Neural cell (in vitro differentiated cells): ENCODE measurements at regions not wholly inside any gene's neighbourhood (a gene's known extent, or its start where the extent isn't known, plus 50 kb on each side); places are given as distances from the start of the nearest gene placed in this dataset.

Source experiments
- H2AFZ ChIP-seq: fragments of 200-600, 300-800 bp; sonication (generic), shearing (Covaris generic); 2 replicates; pipeline ENCODE4 v1.6.0; 2014; ENCODE audit warnings: low read depth, mild to moderate bottlenecking, antibody characterized with exemption, low read length, moderate library complexity
- H3F3A ChIP-seq: fragments of 200-600 bp; shearing (Covaris generic); 2 replicates; pipeline ENCODE4 v1.6.1; 2016; ENCODE audit warnings: mild to moderate bottlenecking, moderate library complexity, mixed read lengths, antibody characterized with exemption, low read length; ENCODE audit not compliant: insufficient read depth, poor library complexity, severe bottlenecking
- H3K27ac ChIP-seq: fragments of 200-600, 300-800 bp; sonication (generic), shearing (Covaris generic); 2 replicates; pipeline ENCODE4 v1.5.1; 2014; ENCODE audit warnings: mild to moderate bottlenecking, low read length, moderate library complexity
- H3K27me3 ChIP-seq: fragments of 300-800, 200-600 bp; sonication (generic), shearing (Covaris generic); 2 replicates; pipeline ENCODE4 v1.6.0; 2014; ENCODE audit warnings: mild to moderate bottlenecking, low read depth, low read length, moderate library complexity; ENCODE audit not compliant: insufficient read depth
- H3K36me3 ChIP-seq: fragments of 300-800, 200-600 bp; sonication (generic), shearing (Covaris generic); 2 replicates; pipeline ENCODE4 v1.5.1; 2014; ENCODE audit warnings: mild to moderate bottlenecking, antibody characterized with exemption, low read length, moderate library complexity; ENCODE audit not compliant: insufficient read depth
- H3K4me2 ChIP-seq: fragments of 300-800, 200-600 bp; sonication (generic), shearing (Covaris generic); 2 replicates; pipeline ENCODE4 v1.6.0; 2014; ENCODE audit warnings: mild to moderate bottlenecking, low read length
- H3K4me3 ChIP-seq: fragments of 300-800, 200-600 bp; sonication (generic), shearing (Covaris generic); 2 replicates; pipeline ENCODE4 v1.5.1; 2014; ENCODE audit warnings: mild to moderate bottlenecking, low read length, moderate library complexity
- H3K79me2 ChIP-seq: fragments of 200-600 bp; shearing (Covaris generic); replicated peaks from 2 replicates; pipeline ENCODE4 v1.6.0; 2014; ENCODE audit warnings: mild to moderate bottlenecking, low read length, moderate library complexity; ENCODE audit not compliant: insufficient read depth
- H3K9ac ChIP-seq: fragments of 300-800, 200-600 bp; sonication (generic), shearing (Covaris generic); 2 replicates; pipeline ENCODE4 v1.6.1; 2016; ENCODE audit warnings: mild to moderate bottlenecking, low read length, mixed read lengths
- H3K9me2 ChIP-seq: fragments of 200-600 bp; shearing (Covaris generic); 2 replicates; pipeline ENCODE4 v1.6.1; 2016; ENCODE audit warnings: mild to moderate bottlenecking, low read length, mixed read lengths; ENCODE audit not compliant: insufficient read depth
- H3K9me3 ChIP-seq: fragments of 200-600, 300-800 bp; sonication (generic), shearing (Covaris generic); 2 replicates; pipeline ENCODE4 v1.6.1; 2016; ENCODE audit warnings: mild to moderate bottlenecking, mixed run types, low read length, moderate library complexity, mixed read lengths
- H4K20me1 ChIP-seq: fragments of 200-600 bp; shearing (Covaris generic); 2 replicates; pipeline ENCODE4 v1.6.1; 2016; ENCODE audit warnings: mild to moderate bottlenecking, mixed run types; ENCODE audit not compliant: insufficient read depth
- CTCF ChIP-seq: fragments of 450-650 bp; IDR thresholded peaks from 2 replicates; pipeline ENCODE4 v1.5.1; 2014; ENCODE audit warnings: antibody characterized with exemption, mild to moderate bottlenecking, moderate library complexity; ENCODE audit not compliant: poor library complexity, severe bottlenecking
- EP300 ChIP-seq: fragments of 450-650 bp; conservative IDR thresholded peaks from 2 replicates; pipeline ENCODE4 v1.6.1; 2014; ENCODE audit warnings: antibody characterized with exemption, mild to moderate bottlenecking, moderate library complexity; ENCODE audit not compliant: poor library complexity, severe bottlenecking
- EZH2 ChIP-seq: fragments of 200-600, 300-800 bp; shearing (Covaris generic), sonication (generic); IDR thresholded peaks from 2 replicates; pipeline ENCODE4 v1.6.1; 2014; ENCODE audit warnings: antibody characterized with exemption, low read length, borderline replicate concordance, mild to moderate bottlenecking; ENCODE audit not compliant: insufficient read depth, poor library complexity, severe bottlenecking
- MXI1 ChIP-seq: fragments of 450-650 bp; conservative IDR thresholded peaks from 2 replicates; pipeline ENCODE4 v1.6.1; 2014; ENCODE audit warnings: antibody characterized with exemption, mild to moderate bottlenecking; ENCODE audit not compliant: poor library complexity, severe bottlenecking
- POLR2AphosphoS5 ChIP-seq: IDR thresholded peaks from 2 replicates; pipeline ENCODE4 v1.6.1; 2012
- RAD21 ChIP-seq: fragments of 450-650 bp; conservative IDR thresholded peaks from 2 replicates; pipeline ENCODE4 v1.6.1; 2014; ENCODE audit warnings: antibody characterized with exemption, mild to moderate bottlenecking, moderate library complexity
- REST ChIP-seq: IDR thresholded peaks from 2 replicates; pipeline ENCODE4 v1.6.1; 2012; ENCODE audit warnings: borderline replicate concordance
- SMC3 ChIP-seq: fragments of 450-650 bp; conservative IDR thresholded peaks from 2 replicates; pipeline ENCODE4 v1.6.1; 2014; ENCODE audit warnings: antibody characterized with exemption, mild to moderate bottlenecking, moderate library complexity; ENCODE audit not compliant: poor library complexity
- TAF1 ChIP-seq: IDR thresholded peaks from 2 replicates; pipeline ENCODE4 v1.6.1; 2012; ENCODE audit warnings: low read depth

GRCh38 chr14:31947680-31948595 lies 129.2 kb upstream of the ARHGAP5 start:
- TF ChIP-seq TAF1: no peak
- TF ChIP-seq SMC3: no peak
- no peak for TF ChIP-seq REST
- TF ChIP-seq RAD21: no peak
- no peak for TF ChIP-seq EZH2
- no peak for TF ChIP-seq EP300
- TF ChIP-seq POLR2AphosphoS5: no peak
- no peak for TF ChIP-seq MXI1
- no peaks in the 10 kb centered on the region for H3K9me2 ChIP-seq
- H3K9me3 ChIP-seq: no peaks in the 10 kb centered on the region
- H3K27me3 ChIP-seq: no peaks in the 10 kb centered on the region
- no peak overlapping the region for H3K4me3 ChIP-seq
- H3K79me2 ChIP-seq: no peaks in the 10 kb centered on the region
- no peak overlapping the region for H2AFZ ChIP-seq
- H3F3A ChIP-seq: no peaks in the 10 kb centered on the region
- no peak overlapping the region for H3K9ac ChIP-seq
- H3K27ac ChIP-seq: no peak overlapping the region
- no peaks in the 10 kb centered on the region for H4K20me1 ChIP-seq
- H3K4me2 ChIP-seq: no peak overlapping the region
- H3K36me3 ChIP-seq: no peaks in the 10 kb centered on the region

DNA sequence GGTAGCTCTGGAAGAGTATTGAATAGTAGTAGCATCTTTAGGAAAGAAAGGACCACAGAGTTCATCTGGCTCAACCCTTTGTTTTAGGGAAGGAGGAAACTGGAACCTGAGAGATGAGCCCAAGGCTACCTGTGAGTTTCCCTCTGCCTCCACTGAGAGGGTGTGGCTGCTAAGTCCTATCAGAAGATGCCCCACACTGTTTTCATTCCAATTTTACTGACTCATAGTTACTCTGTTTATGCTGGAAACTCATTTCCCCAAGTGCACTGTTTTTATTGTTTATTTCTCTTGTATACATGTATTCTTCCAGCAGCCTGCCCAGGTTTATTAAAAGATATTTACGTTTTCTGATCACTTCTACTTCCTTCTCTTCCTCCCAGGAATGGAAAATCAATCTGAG lies 127.4 kb upstream of the ARHGAP5 start:
- no peak overlapping the region for H3K4me3 ChIP-seq
- no peak overlapping the region for H3K27ac ChIP-seq
- H3K79me2 ChIP-seq: no peaks in the 10 kb centered on the region
- no peaks in the 10 kb centered on the region for H4K20me1 ChIP-seq
- no peak for TF ChIP-seq EZH2
- TF ChIP-seq EP300: no peak
- TF ChIP-seq TAF1: no peak
- TF ChIP-seq POLR2AphosphoS5: no peak
- no peak for TF ChIP-seq CTCF
- TF ChIP-seq MXI1: no peak
- TF ChIP-seq SMC3: no peak
- TF ChIP-seq REST: no peak
- no peak for TF ChIP-seq RAD21
- H3F3A ChIP-seq: no peaks in the 10 kb centered on the region
- no peaks in the 10 kb centered on the region for H3K9me3 ChIP-seq
- no peak overlapping the region for H2AFZ ChIP-seq
- H3K36me3 ChIP-seq: no peaks in the 10 kb centered on the region
- H3K4me2 ChIP-seq: no peak overlapping the region
- H3K27me3 ChIP-seq: no peaks in the 10 kb centered on the region
- H3K9ac ChIP-seq: no peak overlapping the region
- no peaks in the 10 kb centered on the region for H3K9me2 ChIP-seq
